ENCODE measurements at regions not wholly inside any gene's neighbourhood (a gene's known extent, or its start where the extent isn't known, plus 50 kb on each side); places are given as distances from the start of the nearest gene placed in this dataset.
"Not testable (repeated sequence)": the region's sequence is repeated elsewhere in the genome, so short reads cannot be mapped to it uniquely, and the experiment has no call there.

DNA sequence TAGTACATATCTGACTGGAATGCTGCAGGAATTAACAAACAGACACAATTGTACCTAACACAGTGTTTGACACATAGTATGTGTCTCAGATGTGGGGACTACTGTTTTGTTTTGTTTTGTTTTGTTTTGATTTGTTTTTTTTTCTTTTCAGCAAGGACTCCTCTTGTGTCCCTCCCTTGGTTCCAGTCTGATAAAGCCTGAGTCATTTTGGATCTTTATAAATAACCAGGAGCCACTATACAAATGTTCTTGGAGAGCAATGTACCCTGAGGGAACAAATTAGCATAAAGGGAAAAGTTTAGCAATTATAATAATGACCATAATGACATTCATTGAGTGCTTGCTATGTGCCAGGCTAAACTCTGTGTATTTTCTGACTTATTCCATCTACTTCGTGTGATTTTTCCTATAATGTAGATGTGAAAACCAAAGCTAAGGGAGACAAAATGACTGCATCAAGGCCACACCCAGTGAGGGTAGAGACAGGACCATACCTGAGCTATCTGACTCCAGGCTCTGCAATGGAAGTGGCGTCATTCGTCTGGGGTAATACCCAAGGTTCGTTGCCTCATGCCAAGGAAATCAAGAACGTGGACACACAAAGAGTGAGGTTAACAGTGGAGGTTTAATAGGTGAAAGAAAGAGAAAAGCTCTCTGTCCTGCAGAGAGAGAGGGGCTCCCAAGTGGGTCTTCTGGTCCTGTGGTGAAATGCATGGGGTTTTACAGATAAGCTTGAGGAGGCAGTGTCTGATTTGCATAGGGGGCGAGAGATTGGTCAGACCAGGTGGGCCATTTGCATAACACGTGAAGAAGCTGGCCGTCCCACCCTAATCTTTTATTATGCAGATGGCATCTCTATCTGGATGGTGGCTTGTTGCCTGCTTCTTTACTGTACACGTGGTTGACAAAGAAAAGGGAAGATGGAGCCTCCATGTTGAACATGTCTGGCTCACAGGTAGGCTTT is 285.5 kb upstream of the SFSWAP start:
- H3K9me3 ChIP-seq: no peaks in the 10 kb centered on the region
- no peak overlapping the region for H3K4me3 ChIP-seq
- intact Hi-C loops (cut with DNase I): no loop called here
- ATAC-seq (no peak), DNase-seq (peak; percentile 3)
- no peak overlapping the region for H3K27ac ChIP-seq
- no peaks in the 10 kb centered on the region for H3K36me3 ChIP-seq
- no peaks in the 10 kb centered on the region for H3K27me3 ChIP-seq
- H3K4me1 ChIP-seq: no peaks in the 10 kb centered on the region
- TF ChIP-seq, protein P1, sequence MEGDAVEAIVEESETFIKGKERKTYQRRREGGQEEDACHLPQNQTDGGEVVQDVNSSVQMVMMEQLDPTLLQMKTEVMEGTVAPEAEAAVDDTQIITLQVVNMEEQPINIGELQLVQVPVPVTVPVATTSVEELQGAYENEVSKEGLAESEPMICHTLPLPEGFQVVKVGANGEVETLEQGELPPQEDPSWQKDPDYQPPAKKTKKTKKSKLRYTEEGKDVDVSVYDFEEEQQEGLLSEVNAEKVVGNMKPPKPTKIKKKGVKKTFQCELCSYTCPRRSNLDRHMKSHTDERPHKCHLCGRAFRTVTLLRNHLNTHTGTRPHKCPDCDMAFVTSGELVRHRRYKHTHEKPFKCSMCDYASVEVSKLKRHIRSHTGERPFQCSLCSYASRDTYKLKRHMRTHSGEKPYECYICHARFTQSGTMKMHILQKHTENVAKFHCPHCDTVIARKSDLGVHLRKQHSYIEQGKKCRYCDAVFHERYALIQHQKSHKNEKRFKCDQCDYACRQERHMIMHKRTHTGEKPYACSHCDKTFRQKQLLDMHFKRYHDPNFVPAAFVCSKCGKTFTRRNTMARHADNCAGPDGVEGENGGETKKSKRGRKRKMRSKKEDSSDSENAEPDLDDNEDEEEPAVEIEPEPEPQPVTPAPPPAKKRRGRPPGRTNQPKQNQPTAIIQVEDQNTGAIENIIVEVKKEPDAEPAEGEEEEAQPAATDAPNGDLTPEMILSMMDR (IDR thresholded peaks at IDR 0.05): no peak

DNA sequence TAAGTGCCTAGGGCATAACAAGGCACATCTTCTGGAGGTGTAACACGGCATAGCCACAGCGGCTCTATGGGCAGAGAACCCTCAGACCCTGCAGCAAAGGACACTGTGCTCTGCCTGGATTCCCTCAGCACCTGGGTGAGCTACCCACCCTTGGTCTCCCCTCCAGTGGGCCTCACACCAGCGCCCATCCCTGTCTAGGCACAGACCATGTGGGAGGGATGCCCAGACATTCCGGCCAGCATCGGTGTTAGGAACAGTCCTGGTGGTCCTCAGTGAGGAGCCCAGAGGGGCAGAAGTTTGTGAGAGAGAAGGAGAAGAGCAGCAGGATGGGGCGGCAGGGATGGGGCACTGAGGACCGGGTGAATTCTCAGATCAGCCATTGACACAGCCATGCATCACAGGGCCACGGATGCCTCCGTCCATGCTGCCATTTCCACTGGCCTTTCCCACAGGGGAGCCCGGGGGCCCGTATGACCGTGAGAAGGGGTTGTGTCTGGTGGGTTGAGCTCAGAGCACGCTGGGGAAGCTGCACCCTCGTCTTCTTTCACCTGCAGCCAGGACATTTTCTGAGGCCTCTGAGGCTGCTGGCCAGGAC is 282.7 kb upstream of the SFSWAP start:
- TF ChIP-seq, protein P1 (IDR thresholded peaks at IDR 0.05): no peak
- Histone ChIP-seq H3K9me3 (no peaks in the 10 kb centered on the region), H3K4me1 (no peaks in the 10 kb centered on the region), H3K4me3 (no peak overlapping the region), H3K27ac (no peak overlapping the region), H3K36me3 (no peaks in the 10 kb centered on the region), H3K27me3 (no peaks in the 10 kb centered on the region)
- ATAC-seq (peak; percentile 25), DNase-seq (peak; percentile 66)
- intact Hi-C loops (cut with DNase I): no loop called here

DNA sequence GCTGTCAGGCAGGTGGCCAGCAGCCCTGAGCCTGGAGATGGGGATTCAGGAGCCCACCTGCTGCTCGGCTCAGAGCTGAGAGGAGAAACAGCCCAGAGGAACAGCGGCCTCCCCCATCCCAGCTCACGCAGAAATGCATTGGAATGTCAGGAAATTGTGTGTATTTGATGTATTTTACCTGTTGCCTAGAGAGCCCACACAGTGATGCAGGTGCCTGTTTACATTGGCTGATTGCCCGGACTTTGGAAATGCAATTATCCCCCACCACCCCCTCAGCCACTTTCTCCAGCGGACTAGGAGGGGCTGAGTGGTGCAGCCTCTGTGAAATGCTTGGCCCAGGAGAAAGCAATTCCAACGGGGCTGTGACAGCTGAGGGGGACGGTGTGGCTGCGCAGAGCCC is 281.7 kb upstream of the SFSWAP start:
- H3K27me3 ChIP-seq; H3K36me3 ChIP-seq; intact Hi-C loops (cut with DNase I); H3K27ac ChIP-seq; H3K4me1 ChIP-seq; H3K4me3 ChIP-seq; H3K9me3 ChIP-seq: not testable (repeated sequence)
- peak; percentile 21 for DNase-seq
- ATAC-seq: peak; percentile 78

DNA sequence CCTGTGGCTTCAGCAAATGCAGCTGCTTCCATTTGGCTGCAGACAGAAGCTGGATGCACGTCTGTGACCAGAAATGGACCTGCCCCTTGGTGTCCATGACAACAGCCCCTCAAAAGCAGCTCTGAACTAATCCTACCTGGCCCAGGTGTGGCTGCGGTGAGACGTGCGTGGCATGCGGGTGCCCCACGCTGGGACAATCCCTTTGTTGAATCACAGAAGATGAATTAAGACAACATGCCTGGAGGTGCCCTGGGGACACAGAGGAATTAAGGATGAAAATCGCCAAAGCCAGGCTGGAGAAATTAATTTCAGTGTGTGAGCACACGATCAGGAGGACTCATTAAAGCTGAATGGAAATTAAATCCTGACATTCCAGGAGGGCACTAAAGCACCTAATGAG is 281.2 kb upstream of the SFSWAP start:
- H3K4me3 ChIP-seq; H3K9me3 ChIP-seq; DNase-seq; H3K4me1 ChIP-seq; intact Hi-C loops (cut with DNase I); H3K27me3 ChIP-seq; H3K36me3 ChIP-seq; H3K27ac ChIP-seq: not testable (repeated sequence)
- peak; percentile 31 for ATAC-seq

DNA sequence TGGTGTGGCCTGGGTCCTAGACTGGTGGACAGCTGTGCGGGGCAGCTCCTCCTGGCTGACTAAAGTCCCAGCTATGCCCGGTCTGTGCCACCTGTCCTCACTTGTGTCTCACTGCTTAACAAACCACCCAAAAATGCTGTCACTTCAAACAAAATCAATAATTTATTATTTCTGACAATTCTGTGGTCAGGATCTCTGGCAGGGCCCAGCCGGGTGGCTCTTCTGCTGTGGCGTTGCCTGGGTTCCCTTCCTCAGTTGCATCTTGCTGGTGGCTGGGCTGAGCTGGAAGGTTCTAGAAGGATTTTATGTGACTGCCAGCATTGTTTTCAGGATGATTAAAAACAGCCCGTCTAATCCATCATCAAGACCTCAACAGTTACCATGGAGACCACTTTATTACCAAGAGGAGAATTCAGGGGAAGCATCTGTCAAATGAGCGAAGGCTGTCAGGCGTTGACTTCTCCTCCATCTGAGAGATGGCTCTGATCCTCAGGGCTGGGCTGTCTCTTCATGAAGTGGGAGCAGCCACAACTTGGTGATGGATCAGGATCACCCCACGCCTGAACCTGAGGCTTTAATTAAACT is 280.6 kb upstream of the SFSWAP start:
- intact Hi-C loops (cut with DNase I): no loop called here
- H3K4me3 ChIP-seq: no peak overlapping the region
- no peaks in the 10 kb centered on the region for H3K9me3 ChIP-seq
- no peaks in the 10 kb centered on the region for H3K36me3 ChIP-seq
- peaks cover 9% of the 10 kb centered on the region for H3K27me3 ChIP-seq
- H3K27ac ChIP-seq: no peak overlapping the region
- TF ChIP-seq, protein P1 (IDR thresholded peaks at IDR 0.05): no peak
- H3K4me1 ChIP-seq: no peaks in the 10 kb centered on the region
- ATAC-seq (no peak), DNase-seq (no peak)

DNA sequence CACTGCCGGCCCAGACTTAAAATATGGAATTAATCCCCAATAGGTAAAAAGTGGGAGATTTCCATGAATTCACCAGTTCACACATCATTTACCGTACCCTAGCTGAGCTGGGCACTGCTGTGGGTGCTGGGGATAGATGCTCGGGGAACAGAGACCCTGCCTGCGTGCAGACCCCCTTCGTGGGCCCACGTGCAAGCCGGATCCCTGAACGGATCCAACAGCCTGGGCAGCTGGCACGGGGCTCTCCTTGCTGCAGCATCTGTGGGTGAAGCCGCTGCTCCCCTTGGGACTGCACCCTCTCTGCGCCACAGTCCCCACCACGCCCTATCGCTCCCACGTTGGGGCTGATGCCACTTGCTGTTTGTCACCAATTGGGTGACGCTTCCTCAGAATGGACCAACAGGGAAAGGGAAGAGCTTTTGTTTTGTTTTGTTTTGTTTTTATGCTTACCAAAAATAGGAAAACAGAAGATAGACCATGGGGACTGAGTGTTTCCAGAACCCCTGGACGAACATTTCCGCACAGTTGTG is 279.7 kb upstream of the SFSWAP start:
- H3K4me3 ChIP-seq; H3K27me3 ChIP-seq; H3K36me3 ChIP-seq; ATAC-seq; intact Hi-C loops (cut with DNase I); DNase-seq; H3K27ac ChIP-seq; H3K4me1 ChIP-seq; H3K9me3 ChIP-seq: not testable (repeated sequence)
